HG03571 (cell line): ENCODE measurements at regions not wholly inside any gene's neighbourhood (a gene's known extent, or its start where the extent isn't known, plus 50 kb on each side); places are given as distances from the start of the nearest gene placed in this dataset.

Experiments used
- ATAC-seq: cut with Tn5 transposase; IDR thresholded peaks from one replicate; pipeline ENCODE4 v1.9.1; 2021; ENCODE audit not compliant: unreplicated experiment

DNA sequence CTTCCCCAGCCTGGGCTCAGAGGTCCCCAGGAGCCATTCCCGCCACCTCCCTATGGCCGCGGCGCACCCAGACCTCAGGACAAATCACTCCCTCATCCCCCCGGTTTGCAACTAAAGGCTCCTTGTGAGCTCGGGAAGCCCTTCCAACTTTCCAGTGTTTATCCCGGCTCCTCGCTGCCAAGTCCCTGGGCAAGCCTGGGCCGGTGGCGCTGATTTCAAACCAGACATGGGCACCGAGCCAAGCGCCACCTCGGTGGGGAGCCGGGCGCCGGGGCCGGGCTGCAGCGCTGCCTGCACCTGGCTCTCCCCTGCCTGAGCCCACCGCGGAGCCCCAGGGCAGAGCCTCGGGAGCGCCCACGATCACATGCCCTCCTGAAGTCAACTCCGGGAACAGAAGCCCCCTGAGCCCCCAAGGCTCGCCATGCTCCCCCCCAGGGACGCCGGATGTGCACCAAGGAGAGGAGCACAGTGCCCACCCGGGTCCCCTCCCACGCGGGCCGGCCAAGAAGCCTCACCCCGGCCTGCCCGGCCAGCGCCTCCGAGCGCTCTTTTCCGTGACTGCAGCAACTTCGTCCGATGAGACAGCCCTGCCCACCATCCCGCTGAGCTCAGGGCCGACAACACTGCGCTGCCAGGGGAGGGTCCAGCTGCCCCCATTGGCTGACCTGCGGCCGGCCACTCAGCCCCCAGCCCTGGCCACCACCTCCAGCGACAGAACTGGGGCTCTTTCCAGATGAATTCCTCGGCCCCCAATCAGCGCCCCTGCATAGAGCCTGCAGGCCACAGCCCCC is 50.0 kb downstream of the NCOR2 start:
- ATAC-seq = no peak

DNA sequence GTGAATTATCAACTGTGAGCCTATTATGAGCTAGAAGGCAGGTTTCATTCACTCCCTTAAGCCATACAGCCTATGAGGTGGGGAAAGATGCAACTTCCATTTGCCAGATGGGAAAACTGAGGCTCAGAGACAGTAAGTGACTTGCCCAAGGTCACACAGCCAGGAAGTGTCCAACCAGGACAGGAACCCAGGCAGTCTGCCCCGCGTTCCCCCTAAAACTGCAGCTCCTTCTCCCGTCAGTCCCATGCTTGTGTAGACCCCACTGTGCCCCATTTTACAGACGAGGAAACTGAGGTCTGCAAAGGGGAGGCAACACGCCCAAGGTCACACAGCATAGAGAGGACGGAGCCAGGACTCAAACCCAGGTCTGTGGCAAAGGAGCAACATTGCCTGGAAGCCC is 50.6 kb downstream of the NCOR2 start:
- no peak for ATAC-seq

DNA sequence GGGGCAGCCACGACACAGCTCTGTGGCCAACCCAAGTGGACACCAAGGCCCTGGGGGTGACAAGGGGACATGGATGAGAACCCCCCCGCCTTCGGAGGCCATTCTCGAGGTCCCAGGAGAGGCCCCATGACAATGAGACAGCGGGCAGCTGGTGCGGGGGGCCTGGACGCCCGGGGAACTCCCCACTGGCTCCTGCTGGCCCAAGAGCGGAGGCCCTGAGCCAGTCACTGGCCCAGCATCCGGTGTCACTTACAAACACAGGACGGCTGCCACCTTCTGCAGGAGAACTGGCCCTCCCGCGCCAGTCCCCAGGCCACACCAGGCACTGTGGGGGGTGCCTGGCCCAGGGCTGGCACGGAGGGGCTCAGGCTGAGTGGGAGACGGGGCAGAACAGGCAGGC is 51.4 kb downstream of the NCOR2 start:
- ATAC-seq = no peak

DNA sequence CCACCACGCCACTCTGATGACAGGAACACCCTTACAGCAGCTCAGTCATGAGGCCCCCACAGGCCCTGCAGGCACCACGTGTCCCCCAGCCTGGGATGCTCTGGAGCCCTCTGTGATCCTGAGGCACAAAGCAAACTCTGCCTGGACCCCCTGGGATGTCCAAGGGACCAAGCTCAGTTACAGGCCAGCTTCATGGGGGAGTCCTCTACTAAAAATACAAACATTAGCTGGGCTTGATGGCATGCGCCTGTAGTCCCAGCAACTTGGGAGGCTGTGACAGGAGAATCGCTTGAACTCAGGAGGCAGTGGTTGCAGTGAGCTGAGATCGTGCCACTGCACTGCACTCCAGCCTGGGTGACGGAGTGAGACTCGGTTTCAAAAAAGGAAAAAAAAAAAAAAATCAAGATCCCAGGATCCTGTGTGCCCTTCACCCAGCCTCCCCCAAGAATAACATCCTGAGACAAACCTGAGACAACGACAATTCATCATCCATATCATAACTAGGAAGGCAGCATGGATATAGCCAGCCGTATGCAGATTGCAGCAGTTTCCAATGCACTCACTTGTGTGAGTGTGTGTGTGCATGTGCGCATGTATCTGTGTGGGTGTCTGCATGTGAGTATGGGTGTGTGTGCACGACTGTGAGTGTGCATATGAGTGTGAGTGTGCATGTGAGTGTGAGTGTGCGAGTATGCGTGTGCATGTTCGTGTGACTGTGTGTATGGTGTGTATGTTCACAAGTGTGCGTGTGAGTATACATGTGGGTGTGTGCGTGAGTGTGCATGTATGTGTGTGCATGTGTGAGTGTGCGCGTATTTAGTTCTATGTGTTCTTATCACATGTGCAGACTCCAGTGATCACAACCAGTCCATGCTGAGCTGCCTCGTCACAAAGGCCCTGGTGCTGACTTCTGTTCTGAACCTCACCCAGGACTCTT is 52.1 kb downstream of the NCOR2 start:
- no peak for ATAC-seq

DNA sequence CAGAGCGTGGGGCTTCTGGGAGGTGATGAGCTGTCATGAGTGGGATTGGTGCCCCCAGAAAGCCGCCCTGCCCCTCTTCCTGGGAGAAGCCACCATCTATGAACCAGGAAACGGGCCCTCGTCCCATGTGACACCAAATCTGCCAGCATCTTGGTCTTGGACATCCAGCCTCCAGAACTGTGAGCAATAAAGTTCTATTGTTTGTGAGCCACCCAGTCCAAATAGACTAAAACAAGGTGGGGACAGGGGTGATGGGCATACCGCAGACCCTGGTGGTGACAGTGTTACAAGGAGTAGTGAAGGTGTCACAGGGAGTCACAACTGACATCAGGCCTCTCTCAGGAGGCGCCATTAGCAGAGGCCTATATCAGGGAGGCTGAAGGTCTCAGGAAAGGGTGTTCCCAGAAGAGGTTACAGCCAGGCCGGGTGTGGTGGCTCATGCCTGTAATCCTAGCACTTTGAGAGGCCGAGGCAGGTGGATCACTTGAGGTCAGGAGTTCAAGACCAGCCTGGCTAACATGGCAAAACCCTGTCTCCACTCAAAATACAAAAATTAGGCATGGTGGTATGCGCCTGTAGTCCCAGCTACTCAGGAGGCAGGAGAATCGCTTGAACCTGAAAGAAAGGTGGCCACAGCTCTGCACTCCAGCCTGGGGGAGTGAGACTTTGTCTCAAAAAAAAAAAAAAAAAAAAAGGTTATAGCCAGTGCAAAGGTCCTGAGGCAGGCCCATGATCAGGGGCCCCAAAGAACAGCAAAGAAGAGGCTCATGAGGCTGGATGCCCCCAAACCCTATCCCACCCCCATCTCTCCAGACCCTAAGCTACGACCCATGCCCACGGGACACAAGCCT is 53.0 kb downstream of the NCOR2 start:
- ATAC-seq = no peak

DNA sequence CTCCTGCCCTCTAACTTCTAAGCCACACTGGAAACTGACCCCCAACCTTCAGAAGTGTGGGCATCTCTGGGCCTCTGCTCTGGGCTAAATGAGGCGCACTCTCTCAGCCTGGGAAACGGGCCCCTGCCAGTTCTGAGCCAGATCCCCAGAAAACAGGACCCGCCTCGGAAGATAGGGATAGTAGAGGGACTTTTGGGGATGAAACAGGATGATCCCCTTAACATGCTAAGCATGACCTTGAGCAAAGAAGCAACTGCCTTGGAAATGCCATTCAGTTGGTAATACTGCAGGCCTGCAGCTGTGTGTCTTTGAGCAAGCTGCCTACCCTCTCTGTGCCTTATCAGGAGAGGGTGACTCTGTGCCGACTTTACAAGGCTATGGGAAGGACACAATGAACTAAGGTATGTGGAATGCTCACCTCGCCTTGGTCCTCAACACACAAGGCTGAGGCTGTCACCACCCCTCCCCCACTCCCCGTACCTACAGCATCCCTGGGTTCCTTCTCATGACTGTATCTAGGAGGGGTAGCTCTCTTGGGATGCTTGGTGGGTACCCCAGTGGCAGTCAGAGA is 54.0 kb downstream of the NCOR2 start:
- ATAC-seq = no peak

DNA sequence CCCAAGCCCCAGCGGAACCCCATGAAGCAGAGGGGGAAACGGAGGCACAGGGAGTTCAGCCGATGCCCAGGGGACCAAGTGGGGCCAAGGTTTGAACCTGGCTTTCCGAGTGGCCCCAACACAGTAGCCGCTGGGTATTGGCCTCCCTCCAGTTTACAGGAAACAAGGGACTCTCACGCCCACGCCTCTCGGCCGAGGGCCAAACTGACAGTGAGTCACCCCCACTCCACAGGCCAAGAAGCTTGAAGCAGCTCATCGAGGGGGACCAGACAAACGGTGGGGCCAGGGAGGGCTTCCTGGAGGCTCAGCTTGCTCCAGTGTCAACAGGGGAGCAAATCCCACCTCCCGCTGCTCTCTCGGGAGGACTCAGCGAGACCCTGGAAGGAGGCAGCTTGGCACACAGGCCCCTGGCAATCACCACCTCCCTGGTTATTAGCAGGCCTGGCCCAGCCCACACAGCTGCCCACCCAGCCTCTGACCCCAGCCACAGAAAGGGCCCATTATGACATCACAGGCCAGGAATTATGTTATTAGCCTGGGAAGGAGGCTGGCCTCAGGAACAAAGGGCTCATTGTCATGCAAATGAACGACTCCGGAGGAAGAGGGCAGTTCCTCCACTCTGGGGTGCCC is 54.6 kb downstream of the NCOR2 start:
- no peak for ATAC-seq

DNA sequence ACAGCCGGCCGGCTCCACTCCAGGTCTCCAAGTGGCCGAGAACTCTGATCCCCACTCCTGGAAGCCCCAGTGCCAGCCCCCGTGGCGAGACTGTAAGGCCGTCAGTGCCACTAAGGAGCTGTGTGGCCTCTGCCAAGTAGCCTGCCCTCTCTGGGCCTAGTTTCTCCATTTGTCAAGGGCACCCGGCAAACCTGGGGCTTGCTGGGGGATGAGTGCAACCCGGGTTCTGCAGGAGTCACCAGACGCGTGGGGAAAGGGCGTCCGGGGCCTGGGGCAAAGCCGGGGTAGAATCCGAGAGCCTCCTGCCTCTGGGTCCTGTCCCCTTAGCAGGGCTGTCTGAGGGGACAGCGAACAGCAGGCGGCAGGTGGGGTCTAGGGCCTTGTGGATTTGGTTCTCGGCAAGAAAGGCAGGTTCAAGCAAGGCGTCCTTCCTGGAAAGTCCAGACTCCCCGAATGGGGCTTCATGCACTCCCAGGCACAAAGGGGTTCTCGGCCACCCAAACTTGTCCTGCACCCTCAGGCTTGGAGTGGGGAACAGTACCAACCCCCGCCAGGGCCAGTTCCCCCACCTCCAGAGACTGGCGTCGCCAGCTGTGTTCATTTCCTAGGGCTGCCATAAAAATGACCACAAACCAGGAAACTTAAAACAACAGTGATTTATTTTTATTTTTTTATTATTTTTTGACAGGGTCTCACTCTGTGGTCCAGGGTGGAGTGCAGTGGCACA is 56.0 kb downstream of the NCOR2 start:
- ATAC-seq = no peak

DNA sequence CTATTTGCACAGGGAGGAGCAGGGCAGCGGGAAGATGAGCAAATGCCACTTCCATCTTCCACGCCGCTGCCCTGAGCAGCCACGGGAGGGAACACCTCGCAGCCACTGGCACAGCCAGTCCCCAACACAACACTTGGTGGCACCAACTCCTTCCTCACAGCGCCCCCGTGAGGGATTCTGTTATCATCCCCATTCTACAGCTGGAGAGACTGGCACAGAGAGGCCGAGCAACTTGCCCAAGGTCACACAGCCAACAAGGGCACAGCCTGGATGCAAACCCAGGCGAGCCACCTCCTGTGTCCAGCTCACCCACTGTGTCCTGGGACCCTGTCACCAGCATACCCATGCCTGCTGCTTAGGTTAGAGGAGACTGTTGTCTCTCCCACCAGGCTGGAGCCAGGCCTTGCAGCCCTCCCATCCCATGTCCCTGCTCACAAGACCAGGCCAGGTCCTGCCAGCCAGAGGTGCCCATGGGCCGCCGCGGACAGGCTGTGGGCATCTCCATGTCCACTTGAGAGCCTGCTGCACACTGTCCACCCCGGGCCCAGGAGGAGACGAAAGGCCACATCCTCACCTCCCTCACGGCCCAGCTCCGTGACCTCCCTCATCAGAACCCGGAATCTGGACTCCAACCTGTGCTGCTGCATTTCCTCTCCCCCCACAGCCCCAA is 57.0 kb downstream of the NCOR2 start:
- no peak for ATAC-seq

DNA sequence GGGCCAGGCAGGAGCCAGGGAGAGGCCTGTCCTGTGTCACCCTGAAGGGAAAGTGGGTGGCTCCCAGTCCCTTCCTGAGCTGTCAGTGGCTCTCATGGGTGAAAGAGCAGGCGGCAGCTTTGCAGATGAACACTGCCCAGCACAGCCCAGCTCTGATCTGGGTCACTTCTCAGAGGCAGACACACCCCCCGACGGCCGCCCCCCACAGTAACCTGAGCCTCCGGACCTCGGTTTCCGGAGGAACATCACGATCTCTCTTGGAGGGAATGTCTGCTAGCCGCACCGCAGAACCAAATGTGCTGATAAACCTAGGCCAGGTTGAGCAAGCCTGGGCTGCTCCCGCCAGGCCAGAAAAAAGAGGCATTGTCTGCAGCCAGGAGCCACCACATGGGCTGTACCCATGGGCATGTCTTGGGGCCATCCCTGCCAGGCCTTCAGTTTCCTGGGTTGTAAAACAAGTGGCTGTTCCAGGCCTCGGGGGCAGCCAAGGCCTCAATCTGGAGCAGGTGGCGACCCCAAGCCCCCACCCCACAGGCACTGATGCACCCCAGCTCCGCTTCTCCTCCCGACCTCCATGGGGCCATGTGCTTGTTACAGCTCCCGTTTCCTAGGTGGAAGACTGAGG is 57.6 kb downstream of the NCOR2 start:
- ATAC-seq = no peak

DNA sequence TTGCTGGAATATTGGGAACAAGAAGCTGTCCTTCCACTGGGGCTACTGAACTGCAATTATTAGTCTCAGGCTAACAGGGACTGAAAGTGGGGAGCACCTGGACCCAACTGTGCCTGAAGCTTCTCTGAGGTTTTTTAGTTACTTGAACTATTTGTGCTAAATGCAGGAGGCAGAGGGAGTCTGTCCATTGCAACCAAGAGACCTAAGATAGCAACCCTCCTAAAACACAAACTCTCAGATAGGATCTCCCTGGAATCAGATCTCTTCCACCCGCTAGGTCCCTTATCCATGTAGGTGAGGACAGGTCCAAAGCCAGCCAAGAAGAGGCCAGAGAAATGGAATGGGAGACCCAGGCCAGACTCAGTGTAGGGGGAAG is 58.1 kb downstream of the NCOR2 start:
- no peak for ATAC-seq

DNA sequence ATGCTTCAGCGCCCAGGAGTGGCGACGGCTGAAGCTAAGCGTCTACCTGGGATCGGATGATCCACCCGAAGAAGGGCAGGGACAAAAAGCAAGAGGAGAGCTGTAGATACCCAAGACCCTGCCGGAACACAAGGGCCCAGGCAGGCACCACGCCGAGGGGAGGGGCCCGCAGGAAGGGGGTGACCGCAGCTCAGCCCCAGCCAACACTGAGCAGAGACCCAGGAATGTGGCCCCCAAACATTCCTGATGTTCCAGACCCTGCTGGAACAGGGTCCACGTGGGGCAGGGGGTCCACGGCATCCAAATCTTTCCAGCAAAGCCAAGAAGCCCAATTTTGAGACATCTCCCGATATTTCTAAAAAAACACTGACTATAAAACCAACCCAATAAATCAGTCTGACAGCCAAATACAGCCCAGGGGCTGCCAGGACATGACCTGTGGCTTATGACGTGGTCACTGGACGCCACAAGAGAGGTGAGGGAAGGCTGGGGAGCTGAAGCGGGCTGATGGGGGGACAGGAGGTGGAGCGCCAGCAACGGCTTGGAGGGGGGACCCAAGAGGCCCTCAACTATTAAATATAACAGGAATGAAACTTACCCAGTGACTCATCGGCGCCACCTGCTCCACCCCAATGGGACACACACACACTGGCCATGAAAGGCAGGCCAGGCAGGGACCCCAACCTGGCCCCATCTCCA is 58.9 kb downstream of the NCOR2 start:
- no peak for ATAC-seq

DNA sequence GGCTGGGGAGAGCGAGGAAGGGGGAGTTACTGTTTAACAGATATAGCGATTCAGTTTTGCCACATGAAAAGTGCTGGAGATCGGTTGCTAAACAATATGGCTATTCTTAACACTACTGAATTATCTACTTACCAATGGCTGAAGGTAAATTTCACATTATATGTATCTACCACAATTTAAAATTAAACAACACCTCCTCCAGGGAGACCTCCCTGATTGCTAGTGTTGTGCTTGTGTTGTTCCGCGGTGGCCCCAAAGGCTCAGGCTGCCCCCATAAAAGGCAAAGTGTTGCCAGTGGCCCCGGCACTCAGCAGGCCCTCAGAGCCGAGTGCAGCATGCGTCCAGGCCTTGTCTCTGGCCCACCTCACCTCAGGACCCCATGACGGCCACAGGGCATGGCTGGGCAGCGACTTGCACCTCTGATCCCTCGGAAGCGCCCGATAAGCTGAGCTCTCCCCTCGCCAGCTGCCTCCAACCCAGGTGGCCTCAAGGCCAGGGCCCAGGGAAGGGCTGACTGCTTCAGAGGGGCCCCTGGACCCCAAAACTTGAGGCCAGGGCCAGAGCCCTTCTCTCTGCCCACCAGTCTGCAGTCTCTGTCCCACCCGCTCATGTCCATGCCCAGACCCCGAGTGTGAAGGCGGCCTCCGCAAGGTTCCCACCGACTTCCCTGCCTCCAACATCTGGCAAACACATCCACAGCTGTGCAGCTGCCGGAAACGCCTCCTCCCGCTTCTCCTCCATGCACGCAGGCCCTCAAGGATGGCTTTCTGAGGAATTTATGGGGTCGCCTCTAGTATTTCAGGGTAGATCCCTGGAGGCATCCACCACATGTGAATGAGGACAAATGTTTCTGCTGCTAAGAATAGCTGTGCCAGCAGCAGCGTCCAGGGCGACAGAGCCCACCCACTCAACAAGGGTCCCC is 60.0 kb downstream of the NCOR2 start:
- ATAC-seq = no peak

DNA sequence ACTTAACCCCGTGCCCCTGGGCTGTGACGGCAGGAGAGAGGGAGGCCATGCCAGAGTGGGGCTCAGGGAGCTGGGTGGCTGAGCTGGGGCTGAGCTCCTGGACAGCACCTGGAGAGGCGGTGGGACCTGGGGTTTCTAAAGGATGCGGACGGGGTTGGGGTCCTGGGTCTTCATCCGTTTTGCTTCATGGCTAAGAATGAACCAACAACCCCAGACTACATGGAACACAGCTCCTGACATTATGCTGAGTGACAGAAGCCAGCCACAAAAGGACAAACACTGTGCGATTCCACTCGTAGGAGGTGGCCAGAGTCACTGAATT is 60.6 kb downstream of the NCOR2 start:
- ATAC-seq = no peak

DNA sequence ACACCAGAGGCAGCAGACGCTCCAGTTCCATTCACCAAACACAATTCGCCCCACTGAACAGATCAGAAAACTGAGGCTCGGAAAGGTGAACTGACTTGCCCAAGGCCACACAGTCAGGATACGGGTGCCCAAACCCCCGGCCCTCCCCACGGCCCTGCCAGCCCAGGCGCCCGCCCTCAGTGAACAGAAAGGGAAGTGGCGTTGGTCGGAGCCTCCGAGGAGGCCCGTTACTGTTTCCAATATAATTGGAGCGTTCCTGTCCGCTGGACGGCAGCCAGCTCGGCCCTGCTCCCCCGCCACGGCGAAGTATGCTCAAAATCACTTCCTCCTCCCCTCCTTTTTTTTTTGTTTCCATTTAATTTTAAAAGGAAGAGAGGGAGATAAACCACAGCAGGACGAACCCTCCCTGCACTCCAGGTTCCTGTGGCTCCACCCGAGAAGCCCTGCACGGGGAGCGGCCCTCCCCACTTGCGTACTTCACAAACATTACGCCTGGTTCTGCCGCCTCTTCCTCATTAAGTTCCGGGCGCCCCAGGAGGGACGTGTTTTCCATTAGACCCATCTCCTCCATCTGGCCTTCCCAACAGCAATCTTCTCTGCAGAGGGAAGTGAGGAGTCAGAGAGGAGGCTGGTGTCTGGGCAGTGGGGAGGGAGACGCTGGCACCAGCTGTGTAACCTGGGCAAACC is 61.1 kb downstream of the NCOR2 start:
- ATAC-seq = no peak

DNA sequence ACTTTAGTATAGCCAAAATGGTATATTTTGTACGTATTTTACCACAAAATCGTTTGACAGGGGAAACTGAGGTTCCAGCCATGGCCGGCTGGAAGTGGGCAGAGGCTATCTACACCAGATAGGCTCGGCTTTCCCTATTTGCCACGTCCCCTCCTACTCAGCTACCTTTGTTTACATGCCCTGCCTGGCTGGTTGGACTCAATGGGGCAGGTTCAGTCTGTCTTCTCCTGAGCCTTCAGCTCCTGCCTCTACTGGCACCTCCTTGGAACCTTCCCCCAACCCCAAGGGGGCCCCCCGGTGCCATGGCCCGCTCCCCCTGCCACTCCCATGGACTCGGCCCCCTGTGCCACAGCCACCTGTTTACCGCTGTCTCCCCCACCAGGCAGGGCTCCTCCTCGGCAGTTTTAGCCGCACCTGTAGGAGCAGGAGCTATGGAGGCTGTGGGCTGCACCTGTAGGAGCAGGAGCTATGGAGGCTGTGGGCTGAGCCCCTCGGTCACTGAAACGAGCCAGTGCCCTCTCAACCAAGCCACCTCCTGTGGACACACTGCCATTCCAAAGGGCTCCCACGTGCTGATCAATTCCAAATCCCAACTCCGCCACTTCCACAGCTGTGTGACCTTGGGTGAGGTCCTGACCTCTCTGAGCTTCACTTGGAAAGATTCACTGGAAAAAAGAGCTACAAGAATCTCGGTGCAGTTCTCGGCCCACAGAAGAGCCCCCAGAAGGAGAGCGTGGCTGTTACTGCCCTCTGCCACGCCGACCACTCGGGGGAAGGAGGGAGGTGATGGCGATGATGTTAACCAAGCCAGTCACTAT is 62.2 kb downstream of the NCOR2 start:
- ATAC-seq = no peak
